ENCODE measurements at regions not wholly inside any gene's neighbourhood (a gene's known extent, or its start where the extent isn't known, plus 50 kb on each side); places are given as distances from the start of the nearest gene placed in this dataset.

DNA sequence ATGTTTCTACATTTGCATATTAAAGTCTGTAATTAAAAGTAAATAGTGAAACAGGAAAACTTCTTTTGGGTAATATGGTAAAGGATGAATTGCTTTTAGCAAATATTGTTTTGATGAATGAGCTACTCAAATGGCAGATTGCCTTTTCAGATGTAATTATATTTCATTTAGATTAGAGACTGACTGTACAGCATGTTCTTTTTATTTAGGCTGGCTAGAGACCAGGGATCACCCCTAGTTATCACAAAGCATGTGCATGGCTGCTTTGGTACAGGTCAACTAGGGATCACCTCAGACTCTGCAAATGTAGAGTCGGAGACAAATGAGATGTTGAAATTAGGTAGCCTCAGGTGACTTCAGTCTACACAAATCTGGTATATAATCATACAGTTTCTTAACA lies 214.9 kb upstream of the SEMA6A start:
- no peak for TF ChIP-seq POLR2A (IDR thresholded peaks at IDR 0.05; ENCODE audit: low read depth, low read length)
- no peak for TF ChIP-seq POLR2AphosphoS5 (IDR thresholded peaks at IDR 0.05; ENCODE audit: low read depth, low read length)
